OCI-LY7 (cell line): ENCODE measurements at regions not wholly inside any gene's neighbourhood (a gene's known extent, or its start where the extent isn't known, plus 50 kb on each side); places are given as distances from the start of the nearest gene placed in this dataset.

ENCODE experiments used
- BruUV-seq: library from RNA; stranded (reverse); fragments of 400-500 nt; replicated peaks from 2 replicates; lab custom pipeline; 2021; lab: Mats Ljungman, UMichigan
- CTCF ChIA-PET: fragments of 300-600 bp; sonication (Branson Sonifier 250); formaldehyde crosslinking; loops from one replicate; lab custom pipeline; 2022; ENCODE audit warnings: antibody characterized with exemption; ENCODE audit not compliant: unreplicated experiment; lab: Charles Lee
- POLR2A ChIA-PET: fragments of 300-600 bp; sonication (Branson Sonifier 250); formaldehyde crosslinking; loops from one replicate; lab custom pipeline; 2022; ENCODE audit warnings: antibody characterized with exemption; lab: Charles Lee
- DNase-seq: peaks from one replicate; pipeline ENCODE4 v3.0.0-alpha.2; 2015; ENCODE audit warnings: low spot score
- H2AFZ ChIP-seq: fragments of 200-600 bp; sonication (generic), shearing (Covaris generic); 2 replicates; pipeline ENCODE4 v1.6.1; 2014; ENCODE audit warnings: mild to moderate bottlenecking, antibody characterized with exemption, low read length, moderate library complexity
- H3K27ac ChIP-seq: fragments of 200-600 bp; sonication (generic); 2 replicates; pipeline ENCODE4 v1.5.1; 2014; ENCODE audit warnings: mixed run types, low read depth, mild to moderate bottlenecking, moderate library complexity, low read length, inconsistent platforms; ENCODE audit not compliant: poor library complexity, severe bottlenecking
- H3K36me3 ChIP-seq: fragments of 200-600 bp; sonication (generic); 2 replicates; pipeline ENCODE4 v1.6.1; 2014; ENCODE audit warnings: mild to moderate bottlenecking, antibody characterized with exemption, low read length, moderate library complexity, mixed read lengths; ENCODE audit not compliant: insufficient read depth
- H3K4me1 ChIP-seq: fragments of 200-600 bp; sonication (generic); 2 replicates; pipeline ENCODE4 v1.5.1; 2014; ENCODE audit warnings: mild to moderate bottlenecking, low read length; ENCODE audit not compliant: insufficient read depth, poor library complexity, severe bottlenecking
- H3K4me2 ChIP-seq: fragments of 200-600 bp; sonication (generic); 2 replicates; pipeline ENCODE4 v1.6.1; 2014; ENCODE audit warnings: mild to moderate bottlenecking, low read length
- H3K4me3 ChIP-seq: fragments of 200-600 bp; sonication (generic); 2 replicates; pipeline ENCODE4 v1.5.1; 2014; ENCODE audit warnings: mild to moderate bottlenecking, low read depth, low read length; ENCODE audit not compliant: poor library complexity, severe bottlenecking
- H3K79me2 ChIP-seq: fragments of 200-600 bp; sonication (generic); 2 replicates; pipeline ENCODE4 v1.6.1; 2016; ENCODE audit warnings: low read depth, mild to moderate bottlenecking, low read length, moderate library complexity, mixed read lengths; ENCODE audit not compliant: insufficient read depth
- H3K9me2 ChIP-seq: fragments of 200-600 bp; sonication (generic); 2 replicates; pipeline ENCODE4 v1.6.1; 2016; ENCODE audit warnings: mild to moderate bottlenecking, low read length, mixed read lengths; ENCODE audit not compliant: insufficient read depth
- H3K9me3 ChIP-seq: fragments of 200-600 bp; sonication (generic); 2 replicates; pipeline ENCODE4 v1.6.1; 2014; ENCODE audit warnings: mild to moderate bottlenecking, mixed run types, low read length, mixed read lengths
- H4K20me1 ChIP-seq: fragments of 200-600 bp; sonication (generic); 2 replicates; pipeline ENCODE4 v1.6.1; 2014; ENCODE audit warnings: mild to moderate bottlenecking, antibody characterized with exemption, low read length, moderate library complexity, mixed read lengths; ENCODE audit not compliant: insufficient read depth
- EZH2phosphoT487 ChIP-seq: fragments of 200-600 bp; sonication (generic); IDR thresholded peaks from 2 replicates; pipeline ENCODE4 v1.6.1; 2018; ENCODE audit warnings: low read depth, borderline replicate concordance, mild to moderate bottlenecking, mixed run types, antibody characterized with exemption, low read length, moderate library complexity, mixed read lengths
- intact Hi-C: fragments of 100-400 bp; cut with micrococcal nuclease; formaldehyde crosslinking; loops from one replicate; pipeline ENCODE4 v1.10.0; 2022; ENCODE audit not compliant: unreplicated experiment
- TF ChIP-seq, protein P1 (sequence below): fragments of 200-600 bp; sonication (generic); conservative IDR thresholded peaks from 2 replicates; pipeline ENCODE4 v1.5.1; 2014; ENCODE audit warnings: mild to moderate bottlenecking, antibody characterized with exemption, low read length, moderate library complexity, mixed read lengths

- Histone ChIP-seq H3K9me2 (no peaks in the 10 kb centered on the region), H3K4me1 (no peaks in the 10 kb centered on the region), H3K36me3 (no peaks in the 10 kb centered on the region), H3K4me2 (no peak overlapping the region), H3K4me3 (no peak overlapping the region), H3K27ac (no peak overlapping the region), H4K20me1 (no peaks in the 10 kb centered on the region), H3K9me3 (no peaks in the 10 kb centered on the region), H3K79me2 (no peaks in the 10 kb centered on the region), H2AFZ (no peak overlapping the region)
- POLR2A ChIA-PET, result no interaction called here
- BruUV-seq, result no TSS peak
- CTCF ChIA-PET, result no interaction called here
- intact Hi-C loops, result no loop called here
- no peak for TF ChIP-seq EZH2phosphoT487
- TF ChIP-seq, protein P1, sequence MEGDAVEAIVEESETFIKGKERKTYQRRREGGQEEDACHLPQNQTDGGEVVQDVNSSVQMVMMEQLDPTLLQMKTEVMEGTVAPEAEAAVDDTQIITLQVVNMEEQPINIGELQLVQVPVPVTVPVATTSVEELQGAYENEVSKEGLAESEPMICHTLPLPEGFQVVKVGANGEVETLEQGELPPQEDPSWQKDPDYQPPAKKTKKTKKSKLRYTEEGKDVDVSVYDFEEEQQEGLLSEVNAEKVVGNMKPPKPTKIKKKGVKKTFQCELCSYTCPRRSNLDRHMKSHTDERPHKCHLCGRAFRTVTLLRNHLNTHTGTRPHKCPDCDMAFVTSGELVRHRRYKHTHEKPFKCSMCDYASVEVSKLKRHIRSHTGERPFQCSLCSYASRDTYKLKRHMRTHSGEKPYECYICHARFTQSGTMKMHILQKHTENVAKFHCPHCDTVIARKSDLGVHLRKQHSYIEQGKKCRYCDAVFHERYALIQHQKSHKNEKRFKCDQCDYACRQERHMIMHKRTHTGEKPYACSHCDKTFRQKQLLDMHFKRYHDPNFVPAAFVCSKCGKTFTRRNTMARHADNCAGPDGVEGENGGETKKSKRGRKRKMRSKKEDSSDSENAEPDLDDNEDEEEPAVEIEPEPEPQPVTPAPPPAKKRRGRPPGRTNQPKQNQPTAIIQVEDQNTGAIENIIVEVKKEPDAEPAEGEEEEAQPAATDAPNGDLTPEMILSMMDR, result no peak
- DNase-seq, result no peak
Observed at GRCh38 chrX:125709074-125709473, 389.4 kb downstream of the TEX13C start.

GRCh38 chrX:125709532-125709931 lies 389.9 kb downstream of the TEX13C start:
- intact Hi-C loops, result no loop called here
- H3K27ac ChIP-seq, result no peak overlapping the region

DNA sequence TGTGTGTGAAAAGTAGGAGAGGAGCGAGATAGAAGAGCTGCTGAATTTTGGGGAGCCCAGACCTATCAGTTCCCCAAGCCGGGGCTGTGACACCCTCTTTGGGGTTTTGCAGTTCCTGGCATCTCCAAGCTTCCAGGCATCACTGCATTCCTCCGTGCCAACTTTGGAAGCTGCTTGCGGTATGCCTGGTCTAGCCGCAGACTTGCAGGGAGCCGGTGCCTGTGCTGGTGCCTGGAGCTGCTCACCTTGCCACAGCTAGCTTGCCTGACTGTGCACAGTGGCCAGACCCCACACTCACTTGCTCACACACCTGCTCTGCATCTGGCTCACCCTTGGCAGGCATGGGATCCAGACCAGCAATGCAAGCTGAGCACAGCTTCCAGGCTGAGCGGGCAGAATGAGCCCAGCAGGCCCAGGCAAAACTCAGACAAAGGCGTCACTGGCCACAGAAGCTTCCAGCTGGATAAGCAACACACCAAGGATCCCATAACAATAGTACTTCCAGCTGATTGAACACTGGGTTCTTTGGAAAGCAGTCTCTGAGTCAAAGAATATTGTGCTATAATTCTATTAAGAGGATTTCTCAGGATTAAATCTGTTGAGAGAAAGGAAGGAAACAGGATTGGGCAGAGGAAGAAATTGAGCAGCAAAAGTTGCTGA lies 390.9 kb downstream of the TEX13C start:
- H3K36me3 ChIP-seq, result no peaks in the 10 kb centered on the region
- H3K9me3 ChIP-seq, result no peaks in the 10 kb centered on the region
- H4K20me1 ChIP-seq, result no peaks in the 10 kb centered on the region
- no TSS peak for BruUV-seq
- H3K4me2 ChIP-seq, result no peak overlapping the region
- ChIA-PET POLR2A (no interaction called here), CTCF (no interaction called here)
- no peak for DNase-seq
- no peaks in the 10 kb centered on the region for H3K4me1 ChIP-seq
- intact Hi-C loops, result no loop called here
- TF ChIP-seq EZH2phosphoT487, result no peak
- TF ChIP-seq, protein P1, result no peak
- H2AFZ ChIP-seq, result no peak overlapping the region
- no peak overlapping the region for H3K4me3 ChIP-seq
- no peak overlapping the region for H3K27ac ChIP-seq
- no peaks in the 10 kb centered on the region for H3K79me2 ChIP-seq
- H3K9me2 ChIP-seq, result no peaks in the 10 kb centered on the region

More at GRCh38 chrX:125709532-125709931, 389.9 kb downstream of the TEX13C start:
- ChIA-PET POLR2A (no interaction called here), CTCF (no interaction called here)
- Histone ChIP-seq H3K4me2 (no peak overlapping the region), H3K9me2 (no peaks in the 10 kb centered on the region), H3K36me3 (no peaks in the 10 kb centered on the region), H3K79me2 (no peaks in the 10 kb centered on the region), H4K20me1 (no peaks in the 10 kb centered on the region), H2AFZ (no peak overlapping the region), H3K9me3 (no peaks in the 10 kb centered on the region), H3K4me1 (no peaks in the 10 kb centered on the region), H3K4me3 (no peak overlapping the region)
- BruUV-seq, result no TSS peak
- DNase-seq, result no peak
- no peak for TF ChIP-seq EZH2phosphoT487
- TF ChIP-seq, protein P1, result no peak
